GM12891 (cell line): ENCODE measurements at regions not wholly inside any gene's neighbourhood (a gene's known extent, or its start where the extent isn't known, plus 50 kb on each side); places are given as distances from the start of the nearest gene placed in this dataset.

ENCODE experiments used
- PAX5 ChIP-seq: IDR thresholded peaks from 2 replicates; pipeline ENCODE4 v1.6.1; 2011; ENCODE audit warnings: low read length, moderate library complexity, mild to moderate bottlenecking; ENCODE audit not compliant: insufficient read depth, severe bottlenecking
- POLR2A ChIP-seq: IDR thresholded peaks from 2 replicates; pipeline ENCODE4 v1.6.1; 2011; ENCODE audit warnings: low read depth, low read length, control low read depth
- POLR2AphosphoS5 ChIP-seq: IDR thresholded peaks from 2 replicates; pipeline ENCODE4 v1.6.1; 2011; ENCODE audit warnings: low read depth, low read length, control low read depth
- SPI1 ChIP-seq: IDR thresholded peaks from 2 replicates; pipeline ENCODE4 v1.6.1; 2011; ENCODE audit warnings: low read depth, low read length, control low read depth
- TAF1 ChIP-seq: IDR thresholded peaks from 2 replicates; pipeline ENCODE4 v1.6.1; 2011; ENCODE audit warnings: low read depth, low read length, control low read depth

- TF ChIP-seq TAF1 (no peak), POLR2A (no peak), POLR2AphosphoS5 (no peak), SPI1 (no peak), PAX5 (no peak)
Observed at GRCh38 chr1:227378181-227378580, 59.9 kb upstream of the CDC42BPA start.
